GM12891 (cell line): ENCODE measurements at regions not wholly inside any gene's neighbourhood (a gene's known extent, or its start where the extent isn't known, plus 50 kb on each side); places are given as distances from the start of the nearest gene placed in this dataset.

Experiments
- PAX5 ChIP-seq: IDR thresholded peaks from 2 replicates; pipeline ENCODE4 v1.6.1; 2011; ENCODE audit warnings: low read length, moderate library complexity, mild to moderate bottlenecking; ENCODE audit not compliant: insufficient read depth, severe bottlenecking
- POLR2A ChIP-seq: IDR thresholded peaks from 2 replicates; pipeline ENCODE4 v1.6.1; 2011; ENCODE audit warnings: low read depth, low read length, control low read depth
- POLR2AphosphoS5 ChIP-seq: IDR thresholded peaks from 2 replicates; pipeline ENCODE4 v1.6.1; 2011; ENCODE audit warnings: low read depth, low read length, control low read depth
- SPI1 ChIP-seq: IDR thresholded peaks from 2 replicates; pipeline ENCODE4 v1.6.1; 2011; ENCODE audit warnings: low read depth, low read length, control low read depth
- TAF1 ChIP-seq: IDR thresholded peaks from 2 replicates; pipeline ENCODE4 v1.6.1; 2011; ENCODE audit warnings: low read depth, low read length, control low read depth

DNA sequence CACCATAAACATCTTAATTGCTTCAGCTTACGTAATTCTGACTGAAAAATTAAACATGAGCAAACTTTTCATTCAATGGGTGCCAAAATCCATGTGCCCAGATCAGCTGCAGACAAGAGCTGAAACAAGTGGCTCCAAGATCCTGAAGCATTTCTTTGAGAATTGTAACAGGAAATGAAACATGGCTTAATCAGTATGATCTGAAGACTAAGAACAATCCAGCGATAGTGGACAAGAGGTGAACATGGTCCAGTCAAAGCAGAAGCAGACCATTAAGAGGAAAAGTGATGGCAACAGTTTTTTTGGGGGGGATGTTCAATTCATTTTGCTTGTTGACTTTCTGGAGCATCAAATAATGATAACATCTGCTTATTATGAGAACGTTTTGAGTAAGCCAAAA is 1964.5 kb upstream of the RAG2 start:
- TF ChIP-seq POLR2AphosphoS5 (no peak), TAF1 (no peak), SPI1 (no peak), POLR2A (no peak), PAX5 (no peak)
